PC-9 (cell line): ENCODE measurements at regions not wholly inside any gene's neighbourhood (a gene's known extent, or its start where the extent isn't known, plus 50 kb on each side); places are given as distances from the start of the nearest gene placed in this dataset.

Experiments
- BruUV-seq: library from RNA; stranded (reverse); fragments of 400-500 nt; replicated peaks from 2 replicates; lab custom pipeline; 2021; lab: Mats Ljungman, UMichigan
- CTCF ChIA-PET: fragments of 300-600 bp; sonication (Branson Sonifier 250); formaldehyde crosslinking; loops from one replicate; lab custom pipeline; 2022; ENCODE audit warnings: antibody characterized with exemption; lab: Charles Lee
- POLR2A ChIA-PET: fragments of 300-600 bp; sonication (Branson Sonifier 250); formaldehyde crosslinking; loops from one replicate; lab custom pipeline; 2022; ENCODE audit warnings: antibody characterized with exemption; ENCODE audit not compliant: unreplicated experiment; lab: Charles Lee
- DNase-seq, 2 experiments: peaks; one replicate each; pipeline versions ENCODE4 v3.0.0 to v3.0.0-alpha.2; 2015 to 2022; ENCODE audit warnings: mixed read lengths in 1 of 2
- H2AFZ ChIP-seq: fragments of 200-600 bp; sonication (generic); 2 replicates; pipeline ENCODE4 v1.8.1; 2017; ENCODE audit warnings: antibody characterized with exemption
- H3F3A ChIP-seq: fragments of 200-600 bp; sonication (generic); 2 replicates; pipeline ENCODE4 v1.8.1; 2017; ENCODE audit warnings: antibody characterized with exemption, mild to moderate bottlenecking, low read depth; ENCODE audit not compliant: insufficient read depth
- H3K27ac ChIP-seq: fragments of 200-600 bp; sonication (generic); 2 replicates; pipeline ENCODE4 v1.6.1; 2016; ENCODE audit warnings: mixed run types
- H3K27me3 ChIP-seq: fragments of 200-600 bp; sonication (generic); 2 replicates; pipeline ENCODE4 v1.6.1; 2016; ENCODE audit warnings: low read depth, mixed run types; ENCODE audit not compliant: insufficient read depth
- H3K36me3 ChIP-seq: fragments of 200-600 bp; sonication (generic); 2 replicates; pipeline ENCODE4 v1.6.1; 2016; ENCODE audit warnings: low read depth, mixed run types
- H3K4me1 ChIP-seq: fragments of 200-600 bp; sonication (generic); replicated peaks from 2 replicates; pipeline ENCODE4 v1.6.1; 2016; ENCODE audit warnings: mixed run types; ENCODE audit not compliant: insufficient read depth
- H3K4me2 ChIP-seq: fragments of 200-600 bp; sonication (generic); 2 replicates; pipeline ENCODE4 v1.6.1; 2017; ENCODE audit warnings: mixed run types
- H3K4me3 ChIP-seq: fragments of 200-600 bp; sonication (generic); 2 replicates; pipeline ENCODE4 v1.6.1; 2016; ENCODE audit warnings: mixed run types
- H3K79me2 ChIP-seq: fragments of 200-600 bp; sonication (generic); 2 replicates; pipeline ENCODE4 v1.6.1; 2017; ENCODE audit warnings: low read depth, mixed run types
- H3K9me2 ChIP-seq: fragments of 200-600 bp; sonication (generic); 2 replicates; pipeline ENCODE4 v1.8.1; 2017; ENCODE audit warnings: mild to moderate bottlenecking; ENCODE audit not compliant: insufficient read depth
- H3K9me3 ChIP-seq: fragments of 200-600 bp; sonication (generic); 2 replicates; pipeline ENCODE4 v1.8.1; 2016; ENCODE audit warnings: low read depth; ENCODE audit not compliant: insufficient read depth
- H4K20me1 ChIP-seq: fragments of 200-600 bp; sonication (generic); 2 replicates; pipeline ENCODE4 v1.8.1; 2017; ENCODE audit not compliant: insufficient read depth
- EZH2 ChIP-seq: fragments of 200-600 bp; sonication (generic); IDR thresholded peaks from 2 replicates; pipeline ENCODE4 v1.8.0; 2017; ENCODE audit warnings: antibody characterized with exemption, low read depth
- intact Hi-C: fragments of 100-400 bp; cut with micrococcal nuclease; formaldehyde crosslinking; loops from one replicate; pipeline ENCODE4 v1.10.0; 2022; ENCODE audit not compliant: unreplicated experiment
- TF ChIP-seq, protein P1 (sequence below): fragments of 200-600 bp; sonication (generic); conservative IDR thresholded peaks from 2 replicates; pipeline ENCODE4 v1.6.1; 2017; ENCODE audit warnings: mixed run types, antibody characterized with exemption, mild to moderate bottlenecking, moderate library complexity

DNA sequence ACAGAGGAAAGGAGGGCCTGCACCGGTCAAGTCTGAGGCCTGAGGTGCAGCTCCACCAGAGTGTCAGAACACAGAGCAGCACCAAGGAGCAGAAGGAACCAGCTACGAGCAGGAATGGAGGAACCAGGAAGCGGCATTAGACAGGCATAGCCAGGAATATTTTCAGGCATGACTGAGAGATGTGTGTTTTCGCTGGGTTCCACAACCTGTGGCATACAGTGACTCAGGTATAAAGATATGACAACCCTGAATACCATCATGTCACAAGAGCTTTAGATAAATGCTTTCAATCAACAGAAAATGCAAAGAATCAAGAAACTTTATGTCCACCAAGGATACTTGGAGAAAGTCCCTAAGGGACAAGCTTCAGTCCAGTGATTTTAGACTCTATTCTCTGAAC lies 189.3 kb upstream of the NRIP1 start:
- Histone ChIP-seq H2AFZ (no peak overlapping the region), H3K9me3 (peaks cover 3% of the 10 kb centered on the region; the same call in 1 of the 2 replicates), H3K27ac (no peak overlapping the region), H4K20me1 (no peaks in the 10 kb centered on the region), H3K4me1 (peaks cover 14% of the 10 kb centered on the region), H3K79me2 (no peaks in the 10 kb centered on the region), H3K4me2 (no peak overlapping the region), H3K27me3 (no peaks in the 10 kb centered on the region), H3K36me3 (no peaks in the 10 kb centered on the region), H3K4me3 (no peak overlapping the region), H3F3A (no peaks in the 10 kb centered on the region), H3K9me2 (no peaks in the 10 kb centered on the region)
- no peak for TF ChIP-seq EZH2
- TF ChIP-seq, protein P1, sequence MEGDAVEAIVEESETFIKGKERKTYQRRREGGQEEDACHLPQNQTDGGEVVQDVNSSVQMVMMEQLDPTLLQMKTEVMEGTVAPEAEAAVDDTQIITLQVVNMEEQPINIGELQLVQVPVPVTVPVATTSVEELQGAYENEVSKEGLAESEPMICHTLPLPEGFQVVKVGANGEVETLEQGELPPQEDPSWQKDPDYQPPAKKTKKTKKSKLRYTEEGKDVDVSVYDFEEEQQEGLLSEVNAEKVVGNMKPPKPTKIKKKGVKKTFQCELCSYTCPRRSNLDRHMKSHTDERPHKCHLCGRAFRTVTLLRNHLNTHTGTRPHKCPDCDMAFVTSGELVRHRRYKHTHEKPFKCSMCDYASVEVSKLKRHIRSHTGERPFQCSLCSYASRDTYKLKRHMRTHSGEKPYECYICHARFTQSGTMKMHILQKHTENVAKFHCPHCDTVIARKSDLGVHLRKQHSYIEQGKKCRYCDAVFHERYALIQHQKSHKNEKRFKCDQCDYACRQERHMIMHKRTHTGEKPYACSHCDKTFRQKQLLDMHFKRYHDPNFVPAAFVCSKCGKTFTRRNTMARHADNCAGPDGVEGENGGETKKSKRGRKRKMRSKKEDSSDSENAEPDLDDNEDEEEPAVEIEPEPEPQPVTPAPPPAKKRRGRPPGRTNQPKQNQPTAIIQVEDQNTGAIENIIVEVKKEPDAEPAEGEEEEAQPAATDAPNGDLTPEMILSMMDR = no peak
- no TSS peak for BruUV-seq
- no peak for DNase-seq
- POLR2A ChIA-PET = no interaction called here
- CTCF ChIA-PET = no interaction called here
- intact Hi-C loops = no loop called here

GRCh38 chr21:15255261-15255660 lies 190.5 kb upstream of the NRIP1 start:
- Histone ChIP-seq H2AFZ (no peak overlapping the region), H3K4me3 (no peak overlapping the region), H3K79me2 (no peaks in the 10 kb centered on the region), H3K4me1 (peaks cover 9% of the 10 kb centered on the region), H3K4me2 (no peak overlapping the region), H3K36me3 (no peaks in the 10 kb centered on the region), H4K20me1 (no peaks in the 10 kb centered on the region), H3K9me2 (no peaks in the 10 kb centered on the region), H3K27me3 (no peaks in the 10 kb centered on the region), H3K27ac (no peak overlapping the region), H3K9me3 (peaks cover under 1% of the 10 kb centered on the region; the same call in 1 of the 2 replicates), H3F3A (no peaks in the 10 kb centered on the region)
- no peak for DNase-seq
- ChIA-PET CTCF (no interaction called here), POLR2A (interaction anchor here (0.7 kb wide), 1 partner anchor 56 kb away, joined by 5 read pairs; no protein-coding TSS in a partner anchor)
- intact Hi-C loops = no loop called here
- BruUV-seq = no TSS peak
- no peak for TF ChIP-seq EZH2
- TF ChIP-seq, protein P1 = no peak

GRCh38 chr21:15255763-15256162 lies 191.0 kb upstream of the NRIP1 start:
- Histone ChIP-seq H3F3A (no peaks in the 10 kb centered on the region), H3K36me3 (no peaks in the 10 kb centered on the region), H4K20me1 (no peaks in the 10 kb centered on the region), H3K27ac (no peak overlapping the region), H3K4me3 (no peak overlapping the region), H2AFZ (no peak overlapping the region), H3K79me2 (no peaks in the 10 kb centered on the region), H3K4me2 (no peak overlapping the region), H3K9me2 (no peaks in the 10 kb centered on the region), H3K27me3 (no peaks in the 10 kb centered on the region), H3K4me1 (peaks cover 4% of the 10 kb centered on the region; the same call in 1 of the 2 replicates), H3K9me3 (no peaks in the 10 kb centered on the region)
- no peak for DNase-seq
- TF ChIP-seq, protein P1 = no peak
- no peak for TF ChIP-seq EZH2
- intact Hi-C loops = no loop called here
- ChIA-PET POLR2A (no interaction called here), CTCF (no interaction called here)
- BruUV-seq = no TSS peak
